Iris pigment epithelial cell (primary cell): ENCODE measurements at regions not wholly inside any gene's neighbourhood (a gene's known extent, or its start where the extent isn't known, plus 50 kb on each side); places are given as distances from the start of the nearest gene placed in this dataset.

ENCODE experiments used
- DNase-seq: peaks from one replicate; pipeline ENCODE4 v3.0.0-alpha.2; 2011; ENCODE audit warnings: low read depth

GRCh38 chr2:234835738-234836137 is 116.1 kb upstream of the SH3BP4 start:
- no peak for DNase-seq

- no peak for DNase-seq
Observed at GRCh38 chr2:234834228-234834923, 117.4 kb upstream of the SH3BP4 start.

- no peak for DNase-seq
Observed at GRCh38 chr2:234830853-234831252, 121.0 kb upstream of the SH3BP4 start.

- no peak for DNase-seq
Observed at GRCh38 chr2:234829074-234829455, 122.8 kb upstream of the SH3BP4 start.

- no peak for DNase-seq
Observed at GRCh38 chr2:234828382-234829073, 123.3 kb upstream of the SH3BP4 start.

GRCh38 chr2:234827096-234827860 is 124.5 kb upstream of the SH3BP4 start:
- DNase-seq: peak; percentile 31

- DNase-seq: no peak
Observed at GRCh38 chr2:234826681-234827080, 125.1 kb upstream of the SH3BP4 start.

GRCh38 chr2:234825616-234826015 is 126.2 kb upstream of the SH3BP4 start:
- DNase-seq: no peak

GRCh38 chr2:234823877-234824376 is 127.9 kb upstream of the SH3BP4 start:
- DNase-seq: peak; percentile 90

- no peak for DNase-seq
Observed at GRCh38 chr2:234823196-234823876, 128.5 kb upstream of the SH3BP4 start.

- no peak for DNase-seq
Observed at GRCh38 chr2:234821946-234822475, 129.8 kb upstream of the SH3BP4 start.

GRCh38 chr2:234818937-234819336 is 132.9 kb upstream of the SH3BP4 start:
- DNase-seq: no peak

- DNase-seq: no peak
Observed at GRCh38 chr2:234816491-234816890, 135.3 kb upstream of the SH3BP4 start.

- no peak for DNase-seq
Observed at GRCh38 chr2:234816056-234816455, 135.8 kb upstream of the SH3BP4 start.

GRCh38 chr2:234814374-234814773 is 137.4 kb upstream of the SH3BP4 start:
- no peak for DNase-seq

- no peak for DNase-seq
Observed at GRCh38 chr2:234812851-234813250, 139.0 kb upstream of the SH3BP4 start.

GRCh38 chr2:234808907-234809306 is 142.9 kb upstream of the SH3BP4 start:
- DNase-seq: no peak

GRCh38 chr2:234806818-234807217 is 145.0 kb upstream of the SH3BP4 start:
- DNase-seq: no peak

- DNase-seq: no peak
Observed at GRCh38 chr2:234805836-234806235, 146.0 kb upstream of the SH3BP4 start.

GRCh38 chr2:234804704-234805103 is 147.1 kb upstream of the SH3BP4 start:
- no peak for DNase-seq

- DNase-seq: no peak
Observed at GRCh38 chr2:234802845-234803171, 149.0 kb upstream of the SH3BP4 start.
